Retina (tissue), 1 donor: ENCODE measurements at regions not wholly inside any gene's neighbourhood (a gene's known extent, or its start where the extent isn't known, plus 50 kb on each side); places are given as distances from the start of the nearest gene placed in this dataset.

ENCODE experiments used
- DNase-seq: peaks from one replicate; pipeline ENCODE4 v3.0.0-alpha.2; 2016

DNA sequence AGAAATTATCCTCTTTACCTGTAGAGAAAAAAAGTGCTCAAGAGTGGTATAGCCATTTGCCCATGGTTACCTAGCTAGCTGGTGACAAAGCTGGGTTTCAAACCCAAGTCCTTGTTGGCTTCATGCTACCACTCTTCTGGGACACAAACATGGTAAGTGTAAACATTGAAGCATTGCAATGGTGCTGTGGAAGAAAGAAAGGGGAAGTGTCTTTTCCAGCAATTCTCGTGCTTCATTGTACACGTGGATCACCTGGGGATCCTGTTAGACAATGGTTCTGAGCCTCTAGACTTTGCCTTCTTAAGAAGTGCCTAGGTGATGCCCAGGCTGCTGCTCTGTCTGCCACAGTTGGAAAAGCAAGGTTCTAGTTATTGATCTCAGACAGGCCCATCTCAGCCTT is 134.8 kb upstream of the CTNNB1 start:
- DNase-seq = no peak

DNA sequence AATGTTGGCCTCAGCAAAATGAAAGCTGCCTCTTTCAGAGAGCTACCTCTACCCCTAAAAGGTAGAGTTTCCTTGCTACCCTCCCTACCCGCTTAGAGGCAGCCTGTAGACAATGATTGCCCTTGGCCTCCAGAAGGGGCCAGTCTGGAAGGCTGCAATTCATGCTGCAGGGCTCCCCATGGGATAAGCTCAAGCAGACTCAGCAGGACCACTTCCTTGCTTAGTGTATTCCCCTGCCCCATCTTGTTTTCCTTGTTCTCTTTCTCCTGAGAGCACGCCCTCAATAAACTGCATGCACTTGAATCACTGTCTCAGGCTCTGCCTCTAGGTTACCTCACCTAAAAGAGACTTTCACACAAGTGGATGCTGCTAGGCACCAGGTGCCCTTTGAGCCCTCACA is 134.0 kb upstream of the CTNNB1 start:
- no peak for DNase-seq

DNA sequence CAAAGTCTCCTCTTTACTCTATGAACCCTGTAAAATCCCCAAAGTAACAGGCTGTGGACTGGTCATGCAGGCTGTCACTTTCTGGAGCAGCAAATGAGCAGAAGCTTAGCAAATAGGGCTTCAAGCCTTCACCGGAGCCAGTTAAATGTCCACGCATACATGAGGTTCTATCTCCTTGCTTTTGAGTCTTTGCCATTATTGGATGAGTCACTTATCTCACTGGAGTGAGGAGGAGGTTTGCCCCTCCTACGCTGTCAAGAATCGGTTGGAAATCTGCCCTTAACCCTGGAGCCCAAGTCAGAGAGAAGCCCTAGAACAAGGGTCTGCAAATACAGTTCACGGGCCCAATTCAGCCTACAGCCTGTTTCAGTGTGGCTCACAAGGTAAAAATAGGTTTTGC is 126.1 kb upstream of the CTNNB1 start:
- no peak for DNase-seq

DNA sequence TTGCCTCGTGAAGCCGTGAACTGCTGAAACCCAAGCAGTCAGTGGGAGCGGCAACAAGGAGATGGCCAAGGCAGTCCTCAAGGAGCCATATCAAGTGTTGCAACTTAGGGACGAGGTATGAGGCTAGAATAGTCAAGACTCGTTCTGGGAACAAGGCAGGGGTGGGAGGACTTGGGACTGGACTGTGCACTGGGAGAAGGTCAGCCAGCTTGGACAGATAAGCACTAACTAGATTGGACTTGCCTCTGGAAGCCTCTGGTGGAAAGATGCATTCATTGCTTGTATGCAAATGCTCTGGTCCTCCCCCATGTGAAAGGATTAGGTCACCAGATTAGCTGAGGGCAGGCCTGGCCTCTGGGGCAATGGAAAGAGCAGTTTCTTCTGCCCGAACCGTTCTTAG is 123.3 kb upstream of the CTNNB1 start:
- peak; percentile 45 for DNase-seq

DNA sequence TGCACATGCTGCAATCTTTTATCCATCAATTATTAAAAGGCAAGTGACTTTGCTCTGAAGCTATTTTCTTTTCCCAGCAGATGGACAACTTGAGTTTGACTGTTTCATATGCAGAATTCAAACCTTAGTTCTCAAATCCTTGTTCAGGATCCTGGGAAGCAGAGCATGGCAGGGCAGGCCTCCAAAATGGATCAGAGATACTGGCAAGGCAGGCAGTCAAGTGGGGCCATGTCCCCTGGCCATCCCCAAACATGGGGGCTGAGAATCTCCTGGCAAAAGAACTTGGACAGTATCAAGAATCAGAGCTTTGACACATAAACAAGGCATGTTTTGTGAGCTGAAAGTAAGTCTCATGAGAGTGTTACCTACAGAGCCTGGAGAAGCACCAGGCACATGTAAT is 122.9 kb upstream of the CTNNB1 start:
- peak; percentile 10 for DNase-seq

DNA sequence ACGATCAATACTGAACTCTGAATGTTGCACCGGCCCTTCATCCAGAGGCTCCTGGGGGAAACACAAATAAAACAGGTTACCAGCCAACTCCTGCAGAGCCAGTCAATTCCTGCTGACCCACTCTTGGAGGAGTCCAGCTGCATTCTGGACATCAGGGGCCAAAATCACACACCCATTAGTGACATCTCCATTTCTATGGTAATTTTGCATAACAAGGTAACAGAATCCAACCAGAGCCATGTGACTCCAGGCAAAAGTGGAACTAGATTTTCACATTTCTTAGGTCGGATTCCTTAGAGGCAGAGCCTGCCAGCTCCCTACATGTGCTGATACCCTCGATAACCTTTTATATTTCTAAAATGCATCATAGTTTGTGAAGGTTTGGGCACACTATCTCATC is 119.2 kb upstream of the CTNNB1 start:
- DNase-seq = no peak

DNA sequence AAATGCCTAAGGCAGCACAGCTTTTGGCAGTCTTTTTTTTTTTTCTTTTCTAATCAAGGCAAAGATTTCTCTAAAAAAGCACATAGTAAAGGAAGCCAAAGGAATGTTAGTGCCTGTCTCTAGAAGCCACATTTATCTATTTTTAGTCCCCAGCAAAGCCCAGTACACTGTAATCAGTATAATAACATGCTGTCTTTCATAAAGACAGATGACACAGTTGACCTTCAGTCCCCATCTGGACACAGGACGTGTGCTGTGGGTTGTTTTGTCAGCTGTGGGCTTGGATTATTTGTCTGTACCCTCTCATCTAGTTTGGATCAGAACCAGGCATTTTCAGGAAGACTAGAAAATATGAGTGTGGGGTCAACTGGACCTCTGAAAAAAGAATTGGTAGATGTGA is 110.4 kb upstream of the CTNNB1 start:
- DNase-seq = no peak

DNA sequence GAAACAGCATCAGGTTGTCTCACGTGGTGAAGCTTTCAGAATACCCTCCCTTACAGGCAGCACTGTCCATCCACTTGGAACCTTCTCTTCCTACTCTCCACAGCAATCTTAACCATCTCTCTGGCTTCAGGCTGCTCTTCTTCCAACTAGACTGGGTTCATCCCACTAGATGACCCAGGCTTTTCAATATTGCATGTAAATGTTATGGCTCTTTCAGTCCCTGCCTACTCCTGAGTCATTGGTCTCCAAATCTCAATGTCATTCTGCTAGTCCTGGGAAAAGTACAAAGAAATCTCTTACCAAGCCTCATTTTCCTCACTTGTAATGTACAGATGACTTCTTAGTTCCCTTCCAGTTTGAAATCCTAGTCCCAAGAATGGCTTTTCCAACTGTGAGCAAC is 109.7 kb upstream of the CTNNB1 start:
- no peak for DNase-seq

DNA sequence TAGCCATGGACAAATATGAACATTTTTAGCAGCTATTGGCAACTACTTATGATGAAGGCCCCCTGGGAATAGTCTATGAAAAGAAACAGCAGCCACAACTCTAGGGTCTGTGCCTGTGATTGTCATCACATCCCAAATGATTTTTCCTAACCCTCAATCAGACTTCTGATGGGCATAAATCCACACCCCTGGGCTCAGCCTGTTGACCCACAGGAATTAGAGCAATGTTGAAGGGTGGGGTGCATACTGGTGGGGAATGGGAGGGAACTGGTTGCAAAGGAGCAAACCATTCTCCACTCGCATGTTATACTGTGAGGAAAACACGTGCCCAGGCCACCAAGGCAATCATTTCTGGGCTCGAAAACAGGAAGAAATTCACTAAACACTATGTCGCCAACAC is 106.5 kb upstream of the CTNNB1 start:
- no peak for DNase-seq

DNA sequence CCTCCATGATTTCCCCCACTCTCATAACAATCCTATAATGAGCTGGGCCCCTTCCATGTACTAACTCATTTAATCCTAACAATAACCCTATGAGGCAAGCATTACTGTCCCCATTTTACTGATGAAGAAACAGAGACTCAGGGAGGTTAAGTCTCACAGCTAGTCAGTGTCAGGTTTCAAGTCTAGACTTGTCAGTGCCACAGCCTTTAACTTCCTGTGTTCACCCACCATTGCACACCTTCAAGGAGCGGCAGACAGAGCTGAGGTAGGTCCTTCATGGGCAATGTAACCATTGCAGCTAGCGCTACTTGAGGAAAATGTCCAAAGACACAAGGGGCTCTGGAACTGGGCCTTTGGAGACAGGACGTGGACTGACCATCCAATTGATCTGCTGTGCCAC is 105.8 kb upstream of the CTNNB1 start:
- no peak for DNase-seq

DNA sequence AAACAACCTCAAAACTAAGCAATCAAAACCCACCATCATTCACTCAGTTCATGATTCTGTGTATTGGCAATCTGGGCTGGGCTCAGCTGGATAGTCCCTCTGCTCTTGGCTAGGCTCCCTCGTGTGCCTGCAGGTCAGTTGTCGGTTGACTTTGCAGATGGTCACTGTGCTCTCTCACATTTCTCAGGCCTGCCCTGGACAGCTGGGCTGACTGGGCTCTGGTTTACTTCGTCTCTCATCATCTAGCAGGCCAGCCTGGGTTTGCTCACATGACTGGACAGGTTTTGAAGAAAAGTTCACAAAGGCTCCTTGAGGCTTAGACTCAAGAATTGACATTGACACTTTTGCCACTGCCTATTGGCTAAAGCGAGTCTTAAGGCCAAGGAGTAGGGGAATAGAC is 105.0 kb upstream of the CTNNB1 start:
- no peak for DNase-seq

DNA sequence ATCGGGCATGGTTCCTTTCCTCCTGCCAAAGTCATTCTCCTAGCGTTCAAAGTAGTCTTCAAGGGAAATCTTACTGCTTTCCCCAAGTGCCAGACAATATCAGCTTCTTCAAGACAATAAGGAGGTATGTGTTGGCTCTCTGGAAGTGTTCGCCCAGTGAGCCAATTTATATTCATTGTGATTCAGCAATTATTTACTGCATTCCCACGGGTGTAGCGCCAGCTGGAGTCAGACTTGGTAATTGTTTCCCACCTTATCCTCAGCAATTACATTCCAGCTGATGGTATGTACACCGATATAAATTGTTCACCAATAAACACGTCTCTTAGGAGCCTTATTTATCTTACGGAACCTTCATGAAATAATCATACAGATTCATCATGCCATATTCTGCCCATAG is 103.6 kb upstream of the CTNNB1 start:
- no peak for DNase-seq

DNA sequence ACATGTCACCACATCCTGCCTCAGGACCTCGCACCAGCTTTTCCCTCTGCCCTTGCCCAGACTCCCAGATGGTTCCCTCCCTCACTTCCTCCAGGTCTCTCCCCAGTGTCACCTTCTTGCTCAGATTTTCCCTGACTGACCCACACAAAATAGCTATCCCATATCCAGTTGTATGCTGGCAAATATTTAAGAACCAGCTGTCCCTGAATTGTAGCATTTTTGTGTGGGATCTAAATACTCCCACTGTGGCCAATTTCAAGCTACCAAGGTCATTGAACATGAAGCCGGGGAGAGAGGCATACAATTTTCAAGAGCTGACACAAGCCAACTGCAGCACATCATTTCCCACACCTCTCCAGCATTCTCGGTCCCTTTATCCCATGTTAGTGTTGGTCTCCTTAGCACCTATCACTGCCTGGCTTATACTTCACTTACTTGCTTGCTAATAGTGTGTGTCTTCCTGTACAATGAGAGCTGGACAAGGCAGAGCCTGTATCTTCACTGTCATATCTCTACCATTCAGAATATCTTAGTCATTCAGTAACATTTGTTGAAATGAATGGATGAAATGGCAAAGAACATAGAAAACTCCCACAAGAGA is 101.3 kb upstream of the CTNNB1 start:
- DNase-seq = no peak

DNA sequence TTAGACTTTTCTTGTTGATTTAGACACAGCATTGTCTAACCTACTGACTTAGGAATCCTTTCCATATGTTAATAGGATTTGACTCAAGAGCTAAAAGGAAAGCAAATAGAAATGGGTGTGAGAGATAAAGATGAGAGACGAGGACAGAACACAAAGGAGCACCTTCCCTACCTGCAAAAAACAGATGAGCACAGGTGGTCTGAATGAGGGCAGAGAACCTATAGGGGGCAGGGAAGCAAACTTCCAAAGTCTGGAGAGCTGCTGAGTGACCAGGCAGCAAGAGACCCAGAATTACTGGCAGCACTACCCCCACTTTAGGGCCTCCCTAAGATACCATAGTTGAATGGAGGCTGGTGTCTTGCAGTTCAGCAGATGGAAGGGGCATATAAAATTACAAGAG is 98.1 kb upstream of the CTNNB1 start:
- no peak for DNase-seq

DNA sequence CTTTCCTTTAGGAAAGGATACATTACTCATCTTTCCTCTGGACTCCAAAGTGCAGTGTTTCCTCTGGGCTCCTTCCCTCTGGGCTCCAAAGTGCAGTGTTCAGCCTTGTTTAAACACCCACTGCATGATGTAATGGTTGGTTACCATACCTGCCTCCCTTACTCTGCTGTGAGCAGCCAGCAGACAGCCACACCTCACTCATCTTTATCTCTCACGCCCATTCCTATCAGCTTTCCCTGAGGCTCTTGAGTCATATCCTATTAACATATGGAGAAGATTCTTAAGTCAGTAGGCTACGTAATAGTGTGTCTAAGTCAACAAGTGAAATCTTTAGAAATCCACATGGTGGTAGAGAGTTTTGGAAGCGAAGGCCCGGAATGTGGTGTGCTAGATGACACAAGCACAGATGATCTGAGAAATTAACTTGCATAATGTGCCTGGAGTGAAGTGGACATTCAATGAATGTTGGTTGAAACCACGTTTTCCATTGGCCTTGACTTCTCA is 97.2 kb upstream of the CTNNB1 start:
- no peak for DNase-seq

DNA sequence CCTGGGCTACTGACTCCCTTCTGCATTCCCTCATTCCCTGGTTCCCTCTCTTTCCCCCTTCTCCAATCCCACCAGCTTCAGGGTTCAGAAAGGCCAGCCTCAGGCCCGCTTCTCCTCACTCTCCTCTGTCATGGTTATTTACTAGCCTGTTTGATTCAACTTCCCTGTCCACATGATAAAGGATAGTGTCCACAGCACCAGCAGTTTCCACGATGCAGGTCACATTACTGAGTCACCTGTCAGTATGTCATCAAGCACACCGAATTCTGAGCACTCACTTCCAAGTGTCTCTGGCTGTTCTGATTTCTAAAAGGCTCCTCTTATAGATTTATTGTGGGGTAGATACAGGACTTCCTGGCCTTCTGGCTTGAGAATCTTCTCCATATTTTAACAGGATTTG is 96.6 kb upstream of the CTNNB1 start:
- DNase-seq = no peak

DNA sequence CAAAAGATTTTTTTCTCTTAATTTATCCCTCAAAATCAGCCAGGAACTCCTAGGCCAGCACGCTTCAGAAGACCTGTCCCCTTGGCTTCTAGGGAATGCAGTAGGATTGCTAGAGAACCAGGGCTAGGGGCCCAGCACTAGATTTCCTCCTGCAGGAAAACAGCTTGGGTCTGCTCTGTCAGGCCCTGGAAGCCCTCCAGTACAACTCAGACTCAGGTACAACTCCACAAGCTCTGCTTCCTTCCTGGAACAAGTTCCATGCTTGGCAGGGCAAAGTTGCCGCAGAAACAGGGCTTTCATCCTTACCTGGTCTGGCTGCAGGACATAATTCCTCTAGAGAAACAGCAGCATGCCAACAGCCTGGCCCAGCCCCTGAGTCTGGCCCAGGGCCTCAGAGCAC is 96.1 kb upstream of the CTNNB1 start:
- DNase-seq = no peak

DNA sequence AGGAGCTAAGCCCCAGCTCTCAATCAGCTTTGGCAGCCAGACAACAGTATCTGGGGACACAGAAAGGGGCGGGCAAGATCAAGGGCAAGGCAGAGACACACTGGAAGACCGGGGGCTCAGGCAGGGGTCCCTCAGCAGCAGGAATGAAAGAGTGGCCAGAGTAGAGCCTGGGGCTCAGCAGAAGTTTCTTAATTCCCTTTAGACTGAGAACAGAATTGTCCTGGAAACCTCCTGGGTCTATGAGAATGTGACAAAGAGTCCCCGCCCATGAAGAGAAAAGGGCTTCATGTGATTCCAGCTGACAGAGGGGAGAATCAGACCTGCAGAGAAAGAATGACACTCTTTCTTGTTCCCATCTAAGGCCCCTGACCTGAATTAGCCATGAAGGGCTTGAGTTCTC is 95.2 kb upstream of the CTNNB1 start:
- no peak for DNase-seq

DNA sequence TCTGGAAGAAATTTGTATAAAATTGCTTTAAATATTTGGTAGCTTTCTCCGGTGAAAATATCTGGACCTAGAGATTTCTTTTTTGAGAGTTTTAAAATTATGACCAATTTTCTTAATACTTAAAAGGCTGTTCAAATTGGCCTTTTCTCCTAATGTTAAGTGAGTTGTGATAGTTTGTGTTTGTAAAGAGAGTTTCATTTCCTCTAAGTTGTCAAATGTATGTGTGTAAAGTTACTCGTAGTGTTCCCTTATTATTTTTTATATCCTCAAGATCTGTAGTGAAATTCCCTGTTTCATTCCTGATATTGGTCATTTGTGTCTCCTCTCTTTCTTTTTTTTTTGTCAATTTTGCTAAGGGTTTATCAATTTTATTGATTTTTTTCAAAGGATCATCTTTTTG is 92.6 kb upstream of the CTNNB1 start:
- no peak for DNase-seq

DNA sequence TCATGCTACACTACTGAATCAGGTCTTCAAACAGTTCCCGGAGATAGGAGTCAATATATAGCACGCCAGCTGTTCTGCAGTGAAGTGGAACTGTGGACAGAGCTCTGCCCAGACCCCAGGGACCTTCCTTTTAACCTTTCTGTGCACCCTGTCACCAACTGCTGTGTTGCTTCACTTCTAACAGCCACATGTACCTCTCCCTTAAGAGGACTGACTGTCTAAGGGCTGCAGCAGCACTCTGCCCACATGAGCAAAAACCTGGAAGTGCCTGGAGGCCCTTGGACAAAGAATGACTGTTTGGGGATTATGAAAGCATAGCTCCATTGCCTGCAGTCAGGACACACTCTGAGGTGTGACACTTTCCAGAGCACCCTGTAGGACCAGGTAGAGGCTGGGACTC is 88.3 kb upstream of the CTNNB1 start:
- no peak for DNase-seq

DNA sequence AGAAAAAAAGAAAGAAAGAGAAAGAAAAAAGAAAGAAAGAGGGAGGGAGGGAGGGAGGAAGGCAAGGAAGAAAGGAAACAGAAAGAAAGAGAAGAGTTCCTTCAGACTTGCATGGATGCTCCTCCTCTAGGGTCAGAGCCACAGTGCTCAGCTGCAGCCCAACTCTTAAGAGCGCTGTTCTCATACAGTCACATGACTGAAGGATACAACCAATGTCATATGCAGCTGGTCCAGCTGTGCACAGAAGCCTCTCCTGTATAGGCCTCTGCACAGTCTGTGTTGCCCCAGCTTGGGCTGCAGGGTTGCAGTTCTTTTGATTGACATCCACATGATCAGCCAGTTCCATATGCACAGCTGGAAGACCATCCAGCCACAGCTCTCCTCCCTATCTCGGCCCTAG is 86.8 kb upstream of the CTNNB1 start:
- no peak for DNase-seq

DNA sequence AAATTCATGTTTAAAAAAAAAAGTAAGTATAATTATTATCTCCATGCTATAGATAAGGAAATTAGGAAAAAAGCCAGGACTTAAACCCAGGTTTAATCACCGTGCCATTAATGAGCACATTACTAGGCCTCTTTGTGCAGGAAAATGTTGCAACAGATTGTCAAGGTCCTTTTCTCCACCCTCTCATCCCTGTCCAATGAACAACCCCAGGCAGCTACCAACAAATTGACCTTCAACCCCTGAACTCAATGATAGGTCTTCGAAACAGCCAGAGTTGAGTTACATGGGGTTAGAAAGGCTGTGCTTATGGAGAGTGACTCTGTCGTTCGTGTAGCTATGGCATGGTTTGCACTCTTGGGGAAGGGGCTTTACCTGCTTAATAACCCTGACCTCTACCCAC is 84.2 kb upstream of the CTNNB1 start:
- DNase-seq = no peak

DNA sequence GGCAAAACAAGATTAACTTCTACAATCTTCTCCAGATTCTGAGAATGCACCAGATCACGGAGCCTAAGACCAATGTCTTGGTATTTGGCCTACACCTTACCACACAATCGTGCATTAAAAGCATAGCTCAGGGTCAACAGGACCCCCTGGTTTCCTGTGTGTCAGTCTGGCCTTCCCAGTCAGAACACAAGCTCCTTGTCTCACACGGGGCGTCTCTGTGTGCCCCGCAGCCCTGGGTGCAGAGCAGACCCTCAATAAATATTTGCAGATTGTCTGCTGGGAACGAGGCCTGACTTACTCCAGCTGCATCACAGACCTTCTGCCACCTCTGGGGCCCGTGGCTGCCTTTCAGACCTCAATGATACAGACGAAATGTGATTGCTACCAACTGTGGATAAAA is 82.5 kb upstream of the CTNNB1 start:
- no peak for DNase-seq

DNA sequence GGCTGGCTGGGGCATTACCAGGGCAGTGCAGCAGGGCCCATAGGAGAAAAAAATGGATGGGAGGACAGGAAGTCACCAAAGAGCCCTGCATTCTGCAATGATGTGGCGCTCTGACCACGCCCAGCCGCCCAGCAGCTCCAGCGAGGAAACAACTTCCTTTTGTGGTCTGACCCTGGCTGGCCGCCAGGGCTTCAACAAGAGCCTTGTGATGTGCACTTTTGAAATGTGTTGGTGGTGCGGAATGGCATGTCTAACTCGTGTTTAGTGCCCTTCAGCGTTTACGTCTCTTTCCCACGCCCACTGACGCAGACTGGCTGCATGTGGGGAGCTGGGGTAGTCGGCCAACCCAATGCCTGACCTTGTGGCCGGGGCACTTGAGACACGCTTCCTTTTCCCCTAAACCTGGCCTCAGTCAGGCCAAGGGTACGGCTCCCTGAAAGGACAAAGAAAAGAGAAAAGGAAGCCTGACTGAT is 81.9 kb upstream of the CTNNB1 start:
- peak; percentile 36 for DNase-seq
